ENCODE measurements at regions not wholly inside any gene's neighbourhood (a gene's known extent, or its start where the extent isn't known, plus 50 kb on each side); places are given as distances from the start of the nearest gene placed in this dataset.

DNA sequence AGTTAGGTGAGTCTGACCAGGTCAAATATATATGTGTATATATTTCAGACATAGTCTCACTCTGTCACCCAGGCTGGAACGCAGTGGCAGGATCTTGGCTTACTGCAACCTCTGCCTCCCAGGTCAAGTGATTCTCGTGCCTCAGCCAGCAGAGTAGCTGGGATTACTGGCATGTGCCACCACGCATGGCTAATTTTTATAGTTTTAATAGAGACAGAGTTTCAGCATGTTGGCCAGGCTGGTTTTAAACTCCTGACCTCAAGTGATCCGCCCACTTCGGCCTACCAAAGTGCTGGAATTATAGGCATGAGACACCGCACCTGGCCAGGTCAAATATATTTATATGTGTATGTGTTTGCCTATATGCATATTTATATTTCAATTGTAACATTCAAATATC lies 581.5 kb upstream of the B3GALT2 start (continued):
- TF ChIP-seq, protein P1, sequence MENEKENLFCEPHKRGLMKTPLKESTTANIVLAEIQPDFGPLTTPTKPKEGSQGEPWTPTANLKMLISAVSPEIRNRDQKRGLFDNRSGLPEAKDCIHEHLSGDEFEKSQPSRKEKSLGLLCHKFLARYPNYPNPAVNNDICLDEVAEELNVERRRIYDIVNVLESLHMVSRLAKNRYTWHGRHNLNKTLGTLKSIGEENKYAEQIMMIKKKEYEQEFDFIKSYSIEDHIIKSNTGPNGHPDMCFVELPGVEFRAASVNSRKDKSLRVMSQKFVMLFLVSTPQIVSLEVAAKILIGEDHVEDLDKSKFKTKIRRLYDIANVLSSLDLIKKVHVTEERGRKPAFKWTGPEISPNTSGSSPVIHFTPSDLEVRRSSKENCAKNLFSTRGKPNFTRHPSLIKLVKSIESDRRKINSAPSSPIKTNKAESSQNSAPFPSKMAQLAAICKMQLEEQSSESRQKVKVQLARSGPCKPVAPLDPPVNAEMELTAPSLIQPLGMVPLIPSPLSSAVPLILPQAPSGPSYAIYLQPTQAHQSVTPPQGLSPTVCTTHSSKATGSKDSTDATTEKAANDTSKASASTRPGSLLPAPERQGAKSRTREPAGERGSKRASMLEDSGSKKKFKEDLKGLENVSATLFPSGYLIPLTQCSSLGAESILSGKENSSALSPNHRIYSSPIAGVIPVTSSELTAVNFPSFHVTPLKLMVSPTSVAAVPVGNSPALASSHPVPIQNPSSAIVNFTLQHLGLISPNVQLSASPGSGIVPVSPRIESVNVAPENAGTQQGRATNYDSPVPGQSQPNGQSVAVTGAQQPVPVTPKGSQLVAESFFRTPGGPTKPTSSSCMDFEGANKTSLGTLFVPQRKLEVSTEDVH (IDR thresholded peaks at IDR 0.05; ENCODE audit: low read depth, partially characterized antibody), result no peak
- TF ChIP-seq, protein P2, sequence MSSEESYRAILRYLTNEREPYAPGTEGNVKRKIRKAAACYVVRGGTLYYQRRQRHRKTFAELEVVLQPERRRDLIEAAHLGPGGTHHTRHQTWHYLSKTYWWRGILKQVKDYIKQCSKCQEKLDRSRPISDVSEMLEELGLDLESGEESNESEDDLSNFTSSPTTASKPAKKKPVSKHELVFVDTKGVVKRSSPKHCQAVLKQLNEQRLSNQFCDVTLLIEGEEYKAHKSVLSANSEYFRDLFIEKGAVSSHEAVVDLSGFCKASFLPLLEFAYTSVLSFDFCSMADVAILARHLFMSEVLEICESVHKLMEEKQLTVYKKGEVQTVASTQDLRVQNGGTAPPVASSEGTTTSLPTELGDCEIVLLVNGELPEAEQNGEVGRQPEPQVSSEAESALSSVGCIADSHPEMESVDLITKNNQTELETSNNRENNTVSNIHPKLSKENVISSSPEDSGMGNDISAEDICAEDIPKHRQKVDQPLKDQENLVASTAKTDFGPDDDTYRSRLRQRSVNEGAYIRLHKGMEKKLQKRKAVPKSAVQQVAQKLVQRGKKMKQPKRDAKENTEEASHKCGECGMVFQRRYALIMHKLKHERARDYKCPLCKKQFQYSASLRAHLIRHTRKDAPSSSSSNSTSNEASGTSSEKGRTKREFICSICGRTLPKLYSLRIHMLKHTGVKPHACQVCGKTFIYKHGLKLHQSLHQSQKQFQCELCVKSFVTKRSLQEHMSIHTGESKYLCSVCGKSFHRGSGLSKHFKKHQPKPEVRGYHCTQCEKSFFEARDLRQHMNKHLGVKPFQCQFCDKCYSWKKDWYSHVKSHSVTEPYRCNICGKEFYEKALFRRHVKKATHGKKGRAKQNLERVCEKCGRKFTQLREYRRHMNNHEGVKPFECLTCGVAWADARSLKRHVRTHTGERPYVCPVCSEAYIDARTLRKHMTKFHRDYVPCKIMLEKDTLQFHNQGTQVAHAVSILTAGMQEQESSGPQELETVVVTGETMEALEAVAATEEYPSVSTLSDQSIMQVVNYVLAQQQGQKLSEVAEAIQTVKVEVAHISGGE (CRISPR knock-in tag; IDR thresholded peaks at IDR 0.05), result no peak
- no peak for TF ChIP-seq EZH2 (IDR thresholded peaks at IDR 0.05; ENCODE audit: borderline replicate concordance, low read depth, low read length)
- no peak for TF ChIP-seq CREB1 (IDR thresholded peaks at IDR 0.05)
- TF ChIP-seq CREB1 (CRISPR knock-in tag; IDR thresholded peaks at IDR 0.05), result no peak
- TF ChIP-seq ZNF696 (CRISPR knock-in tag; conservative IDR thresholded peaks at IDR 0.05), result no peak
- no peak for TF ChIP-seq BCOR (IDR thresholded peaks at IDR 0.05)
- TF ChIP-seq FUS (optimal IDR thresholded peaks at IDR 0.05; ENCODE audit: low read depth, low read length), result no peak

Measured in K562 (cell line).